Smooth muscle cell (in vitro differentiated cells): ENCODE measurements at regions not wholly inside any gene's neighbourhood (a gene's known extent, or its start where the extent isn't known, plus 50 kb on each side); places are given as distances from the start of the nearest gene placed in this dataset.

Source experiments
- DNase-seq: peaks from one replicate; lab custom pipeline; 2025; ENCODE audit not compliant: unreplicated experiment; lab: John Stamatoyannopoulos, UW
- H2AFZ ChIP-seq: fragments of 200-600 bp; sonication (generic); 2 replicates; pipeline ENCODE4 v1.6.0; 2016; ENCODE audit warnings: antibody characterized with exemption, low read depth, mild to moderate bottlenecking
- H3F3A ChIP-seq: fragments of 200-600 bp; sonication (generic); 2 replicates; pipeline ENCODE4 v1.6.0; 2017; ENCODE audit warnings: antibody characterized with exemption, low read depth
- H3K27ac ChIP-seq: fragments of 200-600 bp; sonication (generic); 2 replicates; pipeline ENCODE4 v1.5.1; 2016; ENCODE audit warnings: low read depth, mild to moderate bottlenecking
- H3K27me3 ChIP-seq: fragments of 200-600 bp; sonication (generic); 2 replicates; pipeline ENCODE4 v1.6.1; 2016; ENCODE audit warnings: low read depth, mild to moderate bottlenecking
- H3K36me3 ChIP-seq: fragments of 200-600 bp; sonication (generic); 2 replicates; pipeline ENCODE4 v1.5.1; 2016; ENCODE audit warnings: low read depth
- H3K4me1 ChIP-seq: fragments of 200-600 bp; sonication (generic); 2 replicates; pipeline ENCODE4 v1.5.1; 2016; ENCODE audit warnings: low read depth
- H3K4me2 ChIP-seq: fragments of 200-600 bp; sonication (generic); 2 replicates; pipeline ENCODE4 v1.6.0; 2016; ENCODE audit warnings: mild to moderate bottlenecking
- H3K4me3 ChIP-seq: fragments of 200-600 bp; sonication (generic); 2 replicates; pipeline ENCODE4 v1.5.1; 2016; ENCODE audit warnings: mild to moderate bottlenecking
- H3K79me2 ChIP-seq: fragments of 200-600 bp; sonication (generic); 2 replicates; pipeline ENCODE4 v1.6.0; 2016; ENCODE audit warnings: low read depth, mild to moderate bottlenecking
- H3K9ac ChIP-seq: fragments of 200-600 bp; sonication (generic); 2 replicates; pipeline ENCODE4 v1.6.0; 2016; ENCODE audit warnings: low read depth
- H3K9me3 ChIP-seq: fragments of 200-600 bp; sonication (generic); replicated peaks from 2 replicates; pipeline ENCODE4 v1.5.1; 2016; ENCODE audit warnings: low read depth
- H4K20me1 ChIP-seq: fragments of 200-600 bp; sonication (generic); 2 replicates; pipeline ENCODE4 v1.6.0; 2016; ENCODE audit warnings: low read depth
- CTCF ChIP-seq: fragments of 200-600 bp; sonication (generic); IDR thresholded peaks from 2 replicates; pipeline ENCODE4 v1.5.1; 2017; ENCODE audit warnings: borderline replicate concordance, mild to moderate bottlenecking, antibody characterized with exemption; ENCODE audit not compliant: insufficient read depth, poor library complexity, severe bottlenecking
- WGBS: methylation state at CpG from one replicate; pipeline ENCODE4 v1.1.7; 2016; ENCODE audit warnings: low lambda C conversion rate; 5-methylcytosine and 5-hydroxymethylcytosine counted together

GRCh38 chr12:32039917-32040575 lies 66.6 kb upstream of the BICD1 start:
- Histone ChIP-seq H3K4me3 (no peak overlapping the region), H3K9me3 (no peaks in the 10 kb centered on the region), H3F3A (peaks cover 10% of the 10 kb centered on the region), H2AFZ (no peak overlapping the region), H3K27ac (no peak overlapping the region), H3K9ac (no peak overlapping the region), H3K27me3 (no peaks in the 10 kb centered on the region), H3K4me1 (peaks cover 12% of the 10 kb centered on the region), H3K36me3 (no peaks in the 10 kb centered on the region), H4K20me1 (no peaks in the 10 kb centered on the region), H3K79me2 (no peaks in the 10 kb centered on the region), H3K4me2 (no peak overlapping the region)
- no peak for DNase-seq
- 8% methylated on average over 6 of the region's 6 CpGs for WGBS
- TF ChIP-seq CTCF: no peak

- Histone ChIP-seq H3K27ac (peak overlapping the region; percentile 82), H3K9ac (peak overlapping the region; percentile 27), H3K4me1 (peaks cover 12% of the 10 kb centered on the region), H3F3A (peaks cover 10% of the 10 kb centered on the region), H3K36me3 (no peaks in the 10 kb centered on the region), H4K20me1 (no peaks in the 10 kb centered on the region), H3K9me3 (no peaks in the 10 kb centered on the region), H3K4me2 (no peak overlapping the region), H3K79me2 (no peaks in the 10 kb centered on the region), H3K4me3 (no peak overlapping the region), H3K27me3 (no peaks in the 10 kb centered on the region), H2AFZ (no peak overlapping the region)
- 68% methylated on average over 9 of the region's 9 CpGs for WGBS
- no peak for DNase-seq
- no peak for TF ChIP-seq CTCF
Measured at GRCh38 chr12:32043928-32044549, 62.6 kb upstream of the BICD1 start.

DNA sequence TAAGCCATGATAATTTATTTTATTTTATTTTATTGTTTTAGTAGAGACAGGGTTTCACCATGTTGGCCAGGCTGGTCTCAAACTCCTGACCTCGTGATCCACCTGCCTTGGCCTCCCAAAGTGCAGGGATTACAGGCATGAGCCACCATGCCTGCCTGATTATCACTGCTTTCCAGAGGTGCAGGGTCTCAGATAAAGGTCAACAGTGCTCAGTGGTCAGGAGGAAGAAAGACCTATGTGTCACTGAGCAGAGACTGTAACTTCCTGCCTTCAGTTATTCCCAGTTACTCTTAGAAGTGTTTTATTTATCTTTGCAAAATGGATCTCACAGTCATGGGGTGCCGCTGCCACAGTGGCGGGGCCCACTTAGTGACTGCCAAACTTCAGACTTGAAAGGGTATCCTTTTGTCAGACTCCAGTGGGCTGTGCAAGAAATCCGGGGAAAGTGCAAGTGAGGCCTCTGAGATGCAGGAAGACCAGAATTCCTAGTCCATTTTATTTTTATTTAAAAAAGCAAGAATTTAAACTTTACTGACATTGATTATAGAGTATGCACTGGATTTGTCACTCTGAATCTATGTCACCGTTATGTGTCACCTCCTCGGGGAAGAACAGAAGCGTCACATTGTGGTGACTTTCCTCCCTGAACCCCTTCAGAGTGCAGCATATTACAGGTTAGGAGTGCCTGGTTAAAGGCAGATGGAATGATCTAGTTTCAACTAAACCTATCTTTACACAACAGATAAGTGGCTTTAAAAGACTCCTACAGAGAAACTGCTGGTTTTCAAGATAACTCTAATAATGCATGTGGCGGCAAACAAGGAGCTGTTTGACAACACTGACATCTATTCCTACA lies 59.1 kb upstream of the BICD1 start:
- TF ChIP-seq CTCF: no peak
- DNase-seq: no peak
- peaks cover 11% of the 10 kb centered on the region for H3F3A ChIP-seq
- no peaks in the 10 kb centered on the region for H3K36me3 ChIP-seq
- no peak overlapping the region for H3K27ac ChIP-seq
- H4K20me1 ChIP-seq: no peaks in the 10 kb centered on the region
- H3K4me2 ChIP-seq: no peak overlapping the region
- H3K9me3 ChIP-seq: no peaks in the 10 kb centered on the region
- H2AFZ ChIP-seq: no peak overlapping the region
- WGBS: 55% methylated on average over 8 of the region's 8 CpGs
- no peaks in the 10 kb centered on the region for H3K27me3 ChIP-seq
- H3K9ac ChIP-seq: no peak overlapping the region
- no peaks in the 10 kb centered on the region for H3K4me1 ChIP-seq
- no peaks in the 10 kb centered on the region for H3K79me2 ChIP-seq
- H3K4me3 ChIP-seq: no peak overlapping the region
